Chondrocyte (in vitro differentiated cells): ENCODE measurements at regions not wholly inside any gene's neighbourhood (a gene's known extent, or its start where the extent isn't known, plus 50 kb on each side); places are given as distances from the start of the nearest gene placed in this dataset.

ENCODE experiments used
- DNase-seq: peaks from one replicate; pipeline ENCODE4 v3.0.0; 2021; ENCODE audit warnings: mixed read lengths, low spot score
- H3K27ac Mint-ChIP-seq: one replicate; pipeline ENCODE4 v1.8.0; 2021; ENCODE audit warnings: mild to moderate bottlenecking, moderate library complexity, mixed read lengths; ENCODE audit not compliant: unreplicated experiment
- H3K27me3 Mint-ChIP-seq: 2 replicates; pipeline ENCODE4 v1.8.0; 2021; ENCODE audit warnings: low read depth, mixed read lengths
- H3K36me3 Mint-ChIP-seq: 2 replicates; pipeline ENCODE4 v1.8.0; 2021; ENCODE audit warnings: low read depth, mixed read lengths
- H3K4me1 Mint-ChIP-seq: 2 replicates; pipeline ENCODE4 v1.8.0; 2021; ENCODE audit warnings: low read depth, mild to moderate bottlenecking, mixed read lengths
- H3K4me3 Mint-ChIP-seq: one replicate; pipeline ENCODE4 v1.8.0; 2021; ENCODE audit warnings: mild to moderate bottlenecking, moderate library complexity, mixed read lengths; ENCODE audit not compliant: unreplicated experiment
- H3K9me3 Mint-ChIP-seq: 2 replicates; pipeline ENCODE4 v1.8.0; 2021; ENCODE audit warnings: low read depth, mixed read lengths
- CTCF ChIP-seq: fragments of 200-600 bp; sonication (generic); IDR thresholded peaks from 2 replicates; pipeline ENCODE4 v1.5.0; 2021; ENCODE audit warnings: antibody characterized with exemption, mild to moderate bottlenecking, moderate library complexity

- Mint-ChIP-seq H3K4me3 (no peak overlapping the region), H3K9me3 (peaks cover 5% of the 10 kb centered on the region), H3K4me1 (no peaks in the 10 kb centered on the region), H3K27ac (no peak overlapping the region), H3K27me3 (peaks cover 5% of the 10 kb centered on the region), H3K36me3 (no peaks in the 10 kb centered on the region)
- no peak for DNase-seq
- no peak for TF ChIP-seq CTCF
Observed at GRCh38 chr1:87210151-87210550, 118.5 kb upstream of the LMO4 start.

- no peak overlapping the region for H3K27ac Mint-ChIP-seq
- H3K27me3 Mint-ChIP-seq, result no peaks in the 10 kb centered on the region
- H3K4me3 Mint-ChIP-seq, result no peak overlapping the region
- H3K36me3 Mint-ChIP-seq, result no peaks in the 10 kb centered on the region
- no peak for TF ChIP-seq CTCF
- no peaks in the 10 kb centered on the region for H3K4me1 Mint-ChIP-seq
- no peak for DNase-seq
- H3K9me3 Mint-ChIP-seq, result peaks cover 18% of the 10 kb centered on the region
Observed at GRCh38 chr1:87212431-87213134, 116.1 kb upstream of the LMO4 start.

- TF ChIP-seq CTCF, result no peak
- Mint-ChIP-seq H3K36me3 (no peaks in the 10 kb centered on the region), H3K27me3 (no peaks in the 10 kb centered on the region), H3K4me1 (peaks cover 3% of the 10 kb centered on the region), H3K27ac (no peak overlapping the region), H3K9me3 (peaks cover 18% of the 10 kb centered on the region), H3K4me3 (no peak overlapping the region)
- DNase-seq, result no peak
Observed at GRCh38 chr1:87213135-87213515, 115.6 kb upstream of the LMO4 start.

- no peaks in the 10 kb centered on the region for H3K27me3 Mint-ChIP-seq
- no peak for DNase-seq
- peaks cover 4% of the 10 kb centered on the region for H3K4me1 Mint-ChIP-seq
- no peak overlapping the region for H3K4me3 Mint-ChIP-seq
- TF ChIP-seq CTCF, result no peak
- H3K9me3 Mint-ChIP-seq, result peaks cover 18% of the 10 kb centered on the region
- H3K36me3 Mint-ChIP-seq, result no peaks in the 10 kb centered on the region
- no peak overlapping the region for H3K27ac Mint-ChIP-seq
Observed at GRCh38 chr1:87215592-87215991, 113.1 kb upstream of the LMO4 start.

- no peaks in the 10 kb centered on the region for H3K36me3 Mint-ChIP-seq
- peaks cover 4% of the 10 kb centered on the region for H3K4me1 Mint-ChIP-seq
- DNase-seq, result no peak
- no peak overlapping the region for H3K27ac Mint-ChIP-seq
- no peak overlapping the region for H3K4me3 Mint-ChIP-seq
- no peak for TF ChIP-seq CTCF
- peaks cover 20% of the 10 kb centered on the region for H3K9me3 Mint-ChIP-seq
- H3K27me3 Mint-ChIP-seq, result no peaks in the 10 kb centered on the region
Observed at GRCh38 chr1:87218618-87219017, 110.1 kb upstream of the LMO4 start.
